GM23248 (cell line): ENCODE measurements at regions not wholly inside any gene's neighbourhood (a gene's known extent, or its start where the extent isn't known, plus 50 kb on each side); places are given as distances from the start of the nearest gene placed in this dataset.

ENCODE experiments used
- EZH2 ChIP-seq: fragments of 200-600 bp; sonication (generic); IDR thresholded peaks from 2 replicates; pipeline ENCODE4 v1.6.1; 2018; ENCODE audit warnings: antibody characterized with exemption, mild to moderate bottlenecking; ENCODE audit not compliant: insufficient read depth, poor library complexity, severe bottlenecking
- EZH2phosphoT487 ChIP-seq: fragments of 200-600 bp; sonication (generic); IDR thresholded peaks from 2 replicates; pipeline ENCODE4 v1.6.1; 2018; ENCODE audit warnings: antibody characterized with exemption, moderate library complexity, mild to moderate bottlenecking, low read depth; ENCODE audit not compliant: insufficient read depth

DNA sequence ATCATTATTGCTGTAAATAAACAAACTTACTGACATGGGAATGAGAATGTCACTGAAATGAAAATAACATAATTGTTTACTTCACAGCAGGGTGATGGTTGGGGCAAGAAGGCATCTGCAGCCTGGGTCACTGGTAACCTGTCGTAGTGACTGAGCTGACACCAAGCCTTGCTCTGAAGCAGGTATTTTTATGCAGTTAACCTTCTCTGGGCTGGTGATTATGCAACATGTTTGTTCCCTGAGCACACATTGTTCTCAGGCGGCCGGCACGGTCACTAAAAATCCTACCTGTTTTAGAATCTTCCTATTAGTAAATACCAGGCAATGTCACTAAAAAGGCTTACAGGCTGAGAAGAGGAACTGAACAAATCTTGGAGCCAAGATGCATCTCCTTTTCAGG lies 157.7 kb upstream of the NR3C1 start:
- TF ChIP-seq EZH2: no peak
- no peak for TF ChIP-seq EZH2phosphoT487
